Hepatocyte (in vitro differentiated cells): ENCODE measurements at regions not wholly inside any gene's neighbourhood (a gene's known extent, or its start where the extent isn't known, plus 50 kb on each side); places are given as distances from the start of the nearest gene placed in this dataset.

Experiments
- EZH2 ChIP-seq: fragments of 200-600 bp; sonication (generic); IDR thresholded peaks from 2 replicates; pipeline ENCODE4 v1.6.1; 2016; ENCODE audit warnings: antibody characterized with exemption, mild to moderate bottlenecking, borderline replicate concordance
- TF ChIP-seq, protein P1 (sequence below): fragments of 200-600 bp; sonication (generic); IDR thresholded peaks from 2 replicates; pipeline ENCODE4 v1.5.1; 2016; ENCODE audit warnings: antibody characterized with exemption, mild to moderate bottlenecking; ENCODE audit not compliant: poor library complexity

DNA sequence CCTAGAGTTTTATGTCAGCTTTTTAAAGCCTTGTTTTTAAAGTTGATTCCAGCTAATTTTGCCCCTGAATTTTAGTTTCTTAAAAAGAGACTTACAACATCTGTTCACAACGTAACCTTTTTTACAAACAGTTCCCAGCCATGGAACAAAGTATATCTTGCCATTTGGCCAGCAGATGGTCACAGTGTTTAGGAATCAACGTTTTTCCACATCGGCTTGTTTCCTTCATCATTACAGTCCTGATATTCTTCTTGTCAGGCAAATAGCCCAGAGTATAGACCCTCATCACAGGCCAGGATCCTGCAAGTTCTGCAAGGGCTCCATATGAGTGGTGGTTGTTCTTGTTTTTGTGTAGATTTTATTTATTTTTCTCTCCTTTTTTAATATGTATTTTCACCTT, 341.7 kb upstream of the HTR1E start:
- TF ChIP-seq, protein P1, sequence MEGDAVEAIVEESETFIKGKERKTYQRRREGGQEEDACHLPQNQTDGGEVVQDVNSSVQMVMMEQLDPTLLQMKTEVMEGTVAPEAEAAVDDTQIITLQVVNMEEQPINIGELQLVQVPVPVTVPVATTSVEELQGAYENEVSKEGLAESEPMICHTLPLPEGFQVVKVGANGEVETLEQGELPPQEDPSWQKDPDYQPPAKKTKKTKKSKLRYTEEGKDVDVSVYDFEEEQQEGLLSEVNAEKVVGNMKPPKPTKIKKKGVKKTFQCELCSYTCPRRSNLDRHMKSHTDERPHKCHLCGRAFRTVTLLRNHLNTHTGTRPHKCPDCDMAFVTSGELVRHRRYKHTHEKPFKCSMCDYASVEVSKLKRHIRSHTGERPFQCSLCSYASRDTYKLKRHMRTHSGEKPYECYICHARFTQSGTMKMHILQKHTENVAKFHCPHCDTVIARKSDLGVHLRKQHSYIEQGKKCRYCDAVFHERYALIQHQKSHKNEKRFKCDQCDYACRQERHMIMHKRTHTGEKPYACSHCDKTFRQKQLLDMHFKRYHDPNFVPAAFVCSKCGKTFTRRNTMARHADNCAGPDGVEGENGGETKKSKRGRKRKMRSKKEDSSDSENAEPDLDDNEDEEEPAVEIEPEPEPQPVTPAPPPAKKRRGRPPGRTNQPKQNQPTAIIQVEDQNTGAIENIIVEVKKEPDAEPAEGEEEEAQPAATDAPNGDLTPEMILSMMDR, result no peak
- TF ChIP-seq EZH2, result no peak
